Panc1 (cell line): ENCODE measurements at regions not wholly inside any gene's neighbourhood (a gene's known extent, or its start where the extent isn't known, plus 50 kb on each side); places are given as distances from the start of the nearest gene placed in this dataset.

Experiments used
- ATAC-seq: fragments of 200-7000 bp; cut with Tn5 transposase; 2 replicates; pipeline ENCODE4 v1.9.1; 2020; ENCODE audit warnings: mild to moderate bottlenecking, moderate library complexity
- BruUV-seq: library from RNA; stranded (reverse); fragments of 400-500 nt; replicated peaks from 2 replicates; lab custom pipeline; 2021; lab: Mats Ljungman, UMichigan
- CTCF ChIA-PET: fragments of 300-600 bp; sonication (Branson Sonifier 250); formaldehyde crosslinking; loops from one replicate; lab custom pipeline; 2022; ENCODE audit warnings: antibody characterized with exemption; lab: Charles Lee
- POLR2A ChIA-PET: fragments of 300-600 bp; sonication (Branson Sonifier 250); formaldehyde crosslinking; loops from one replicate; lab custom pipeline; 2022; ENCODE audit warnings: antibody characterized with exemption; lab: Charles Lee
- DNase-seq: peaks from one replicate; pipeline ENCODE4 v3.0.0-alpha.2; 2010; ENCODE audit warnings: low read depth, low spot score
- H3K27ac ChIP-seq: 2 replicates; pipeline ENCODE4 v1.5.1; 2011; ENCODE audit warnings: mild to moderate bottlenecking, low read length, inconsistent platforms
- H3K27me3 ChIP-seq: fragments of 200-500 bp; sonication (Bioruptor generic); 2 replicates; pipeline ENCODE4 v1.6.0; 2014; ENCODE audit warnings: low read length, inconsistent platforms; ENCODE audit not compliant: control insufficient read depth, insufficient read depth
- H3K36me3 ChIP-seq: fragments of 200-500 bp; sonication (Bioruptor generic); 2 replicates; pipeline ENCODE4 v1.5.1; 2014; ENCODE audit warnings: inconsistent platforms, mild to moderate bottlenecking, low read length, moderate library complexity; ENCODE audit not compliant: control insufficient read depth, insufficient read depth
- H3K4me1 ChIP-seq: 2 replicates; pipeline ENCODE4 v1.5.1; 2011; ENCODE audit warnings: inconsistent platforms, mild to moderate bottlenecking, low read length, moderate library complexity; ENCODE audit not compliant: control insufficient read depth, insufficient read depth
- H3K4me3 ChIP-seq, 2 experiments: 2 replicates each; pipeline ENCODE4 v1.5.1; 2011 to 2012; ENCODE audit warnings: low read depth in 2 of 2, low read length in 2 of 2, mild to moderate bottlenecking in 2 of 2, inconsistent platforms in 1 of 2, moderate library complexity in 1 of 2
- H3K9me3 ChIP-seq: fragments of 200-500 bp; sonication (Bioruptor generic); 2 replicates; pipeline ENCODE4 v1.5.1; 2014; ENCODE audit warnings: low read depth, mild to moderate bottlenecking, inconsistent platforms, low read length, moderate library complexity; ENCODE audit not compliant: control insufficient read depth, insufficient read depth
- POLR2AphosphoS5 ChIP-seq: IDR thresholded peaks from 2 replicates; pipeline ENCODE4 v1.6.1; 2012; ENCODE audit warnings: mild to moderate bottlenecking, low read depth, low read length, moderate library complexity
- REST ChIP-seq, 2 experiments: IDR thresholded peaks; 2 replicates each; pipeline ENCODE4 v1.6.1; 2011 to 2012; ENCODE audit warnings: low read depth in 2 of 2, control low read depth in 1 of 2, low read length in 1 of 2, mild to moderate bottlenecking in 1 of 2, moderate library complexity in 1 of 2; ENCODE audit not compliant: insufficient read depth in 1 of 2
- SIN3A ChIP-seq: IDR thresholded peaks from 2 replicates; pipeline ENCODE4 v1.6.1; 2012; ENCODE audit warnings: low read depth, mild to moderate bottlenecking, low read length, moderate library complexity, borderline replicate concordance; ENCODE audit not compliant: insufficient read depth
- TCF7L2 ChIP-seq: IDR thresholded peaks from 2 replicates; pipeline ENCODE4 v1.6.1; 2011; ENCODE audit warnings: mild to moderate bottlenecking, low read depth, low read length, inconsistent platforms
- in situ Hi-C: cut with HindIII; loops from 2 replicates; pipeline ENCODE4 v1.10.0; 2016; ENCODE audit warnings: low sequenced_read_pairs, low pct_unique_long_range_greater_than_20kb
- intact Hi-C: fragments of 100-400 bp; cut with micrococcal nuclease; formaldehyde crosslinking; loops from one replicate; pipeline ENCODE4 v1.10.0; 2022; ENCODE audit not compliant: unreplicated experiment
- TF ChIP-seq, protein P1 (sequence below): fragments of 450-650 bp; IDR thresholded peaks from 2 replicates; pipeline ENCODE4 v1.5.1; 2017; ENCODE audit warnings: mild to moderate bottlenecking

DNA sequence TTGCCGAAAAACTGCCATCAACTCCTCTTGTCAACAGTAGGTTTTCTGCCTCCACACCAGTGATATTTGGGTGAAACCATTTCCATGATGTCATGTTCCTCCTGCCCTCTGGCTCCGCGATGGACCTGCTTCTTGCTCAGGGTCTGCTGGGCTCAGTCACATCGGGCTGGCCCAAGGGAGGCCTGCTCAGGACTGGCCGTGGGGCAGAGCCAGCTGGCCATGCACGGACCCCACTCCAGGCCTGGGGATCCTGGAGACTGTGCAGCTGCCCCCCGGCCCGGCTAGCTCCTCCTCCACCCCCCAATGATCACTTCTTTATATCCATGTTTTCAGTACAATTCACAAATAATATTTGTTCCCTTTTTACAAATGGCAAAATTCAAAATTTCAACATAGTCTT is 270.3 kb upstream of the CCDC54 start:
- ChIA-PET CTCF (no interaction called here), POLR2A (no interaction called here)
- DNase-seq: no peak
- Histone ChIP-seq H3K27me3 (no peaks in the 10 kb centered on the region), H3K9me3 (no peaks in the 10 kb centered on the region), H3K27ac (no peak overlapping the region), H3K4me3 (no peak overlapping the region), H3K4me1 (no peaks in the 10 kb centered on the region), H3K36me3 (no peaks in the 10 kb centered on the region)
- ATAC-seq: no peak
- in situ Hi-C loops (no loop called here), intact Hi-C loops (no loop called here)
- BruUV-seq: no TSS peak
- no peak for TF ChIP-seq TCF7L2
- TF ChIP-seq POLR2AphosphoS5: no peak
- TF ChIP-seq SIN3A: no peak
- TF ChIP-seq REST (IDR thresholded peaks at IDR 0.05; ENCODE audit: insufficient read depth in 1 of 2, low read depth in 2 of 2, low read length in 1 of 2): no peak
- TF ChIP-seq, protein P1, sequence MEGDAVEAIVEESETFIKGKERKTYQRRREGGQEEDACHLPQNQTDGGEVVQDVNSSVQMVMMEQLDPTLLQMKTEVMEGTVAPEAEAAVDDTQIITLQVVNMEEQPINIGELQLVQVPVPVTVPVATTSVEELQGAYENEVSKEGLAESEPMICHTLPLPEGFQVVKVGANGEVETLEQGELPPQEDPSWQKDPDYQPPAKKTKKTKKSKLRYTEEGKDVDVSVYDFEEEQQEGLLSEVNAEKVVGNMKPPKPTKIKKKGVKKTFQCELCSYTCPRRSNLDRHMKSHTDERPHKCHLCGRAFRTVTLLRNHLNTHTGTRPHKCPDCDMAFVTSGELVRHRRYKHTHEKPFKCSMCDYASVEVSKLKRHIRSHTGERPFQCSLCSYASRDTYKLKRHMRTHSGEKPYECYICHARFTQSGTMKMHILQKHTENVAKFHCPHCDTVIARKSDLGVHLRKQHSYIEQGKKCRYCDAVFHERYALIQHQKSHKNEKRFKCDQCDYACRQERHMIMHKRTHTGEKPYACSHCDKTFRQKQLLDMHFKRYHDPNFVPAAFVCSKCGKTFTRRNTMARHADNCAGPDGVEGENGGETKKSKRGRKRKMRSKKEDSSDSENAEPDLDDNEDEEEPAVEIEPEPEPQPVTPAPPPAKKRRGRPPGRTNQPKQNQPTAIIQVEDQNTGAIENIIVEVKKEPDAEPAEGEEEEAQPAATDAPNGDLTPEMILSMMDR: no peak

DNA sequence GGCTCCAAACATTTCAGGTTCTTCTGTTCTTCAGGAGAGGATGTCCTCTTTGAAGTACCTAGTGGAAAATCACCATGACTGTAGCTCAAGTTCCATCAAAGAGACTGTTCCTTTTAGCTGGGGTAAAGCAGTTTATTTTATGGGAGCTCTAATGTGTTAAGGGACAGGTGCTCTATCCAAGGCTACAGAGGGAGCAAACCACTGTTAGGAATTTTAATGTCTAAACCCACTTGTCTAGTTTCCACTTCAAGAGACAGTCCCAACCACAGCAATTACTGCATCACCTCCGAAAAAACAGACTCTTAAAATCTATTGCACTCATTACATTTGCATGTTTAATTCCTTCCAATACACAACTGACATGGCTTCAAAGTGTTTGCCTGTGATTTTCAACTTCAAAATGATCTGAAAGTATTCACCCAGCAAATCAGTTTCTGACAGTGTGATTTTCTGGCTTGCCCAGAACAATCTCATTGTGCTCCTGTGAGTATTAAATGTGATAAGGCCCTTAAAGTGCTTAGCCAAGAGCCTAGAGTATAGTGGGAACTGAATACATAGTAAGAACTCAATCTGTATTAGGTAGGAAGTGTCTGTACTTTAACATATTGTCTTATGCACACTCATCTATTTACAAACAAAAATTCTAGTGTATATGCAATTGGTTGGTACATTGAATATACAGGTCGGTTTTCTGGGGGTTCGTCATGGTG is 266.5 kb upstream of the CCDC54 start:
- no peaks in the 10 kb centered on the region for H3K36me3 ChIP-seq
- H3K4me3 ChIP-seq: no peak overlapping the region
- DNase-seq: no peak
- no TSS peak for BruUV-seq
- H3K27ac ChIP-seq: no peak overlapping the region
- ATAC-seq: no peak
- no peaks in the 10 kb centered on the region for H3K4me1 ChIP-seq
- CTCF ChIA-PET: no interaction called here
- in situ Hi-C loops (no loop called here), intact Hi-C loops (no loop called here)
- POLR2A ChIA-PET: no interaction called here
- TF ChIP-seq SIN3A (no peak), TCF7L2 (no peak), REST (IDR thresholded peaks at IDR 0.05; ENCODE audit: insufficient read depth in 1 of 2, low read depth in 2 of 2, low read length in 1 of 2) (no peak), POLR2AphosphoS5 (no peak)
- H3K27me3 ChIP-seq: no peaks in the 10 kb centered on the region
- no peaks in the 10 kb centered on the region for H3K9me3 ChIP-seq
